Brain microvascular endothelial cell (primary cell): ENCODE measurements at regions not wholly inside any gene's neighbourhood (a gene's known extent, or its start where the extent isn't known, plus 50 kb on each side); places are given as distances from the start of the nearest gene placed in this dataset.

Source experiments
- DNase-seq: peaks from one replicate; pipeline ENCODE4 v3.0.0-alpha.2; 2020
- H3K27ac ChIP-seq: fragments of 250-450 bp; sonication (Bioruptor Pico); 2 replicates; pipeline ENCODE4 v1.5.1; 2020; ENCODE audit warnings: mild to moderate bottlenecking, moderate library complexity
- H3K27me3 ChIP-seq: fragments of 250-450 bp; sonication (Bioruptor Pico); replicated peaks from 2 replicates; pipeline ENCODE4 v1.5.1; 2020; ENCODE audit warnings: mild to moderate bottlenecking
- H3K36me3 ChIP-seq: fragments of 250-450 bp; sonication (Bioruptor Pico); replicated peaks from 2 replicates; pipeline ENCODE4 v1.5.1; 2020; ENCODE audit warnings: mild to moderate bottlenecking
- H3K4me3 ChIP-seq: 2 replicates; pipeline ENCODE4 v1.5.1; 2011; ENCODE audit warnings: low read depth, mild to moderate bottlenecking, control low read depth, low read length, moderate library complexity
- in situ Hi-C: cut with HindIII; loops from 2 replicates; pipeline ENCODE4 v1.10.0; 2017; ENCODE audit warnings: low sequenced_read_pairs, low pct_ligation_motif_present
- TF ChIP-seq, protein P1 (sequence below): IDR thresholded peaks from 2 replicates; pipeline ENCODE4 v1.5.1; 2011; ENCODE audit warnings: low read depth, mild to moderate bottlenecking, moderate library complexity, low read length, control low read depth, inconsistent platforms; ENCODE audit errors: missing control alignments

DNA sequence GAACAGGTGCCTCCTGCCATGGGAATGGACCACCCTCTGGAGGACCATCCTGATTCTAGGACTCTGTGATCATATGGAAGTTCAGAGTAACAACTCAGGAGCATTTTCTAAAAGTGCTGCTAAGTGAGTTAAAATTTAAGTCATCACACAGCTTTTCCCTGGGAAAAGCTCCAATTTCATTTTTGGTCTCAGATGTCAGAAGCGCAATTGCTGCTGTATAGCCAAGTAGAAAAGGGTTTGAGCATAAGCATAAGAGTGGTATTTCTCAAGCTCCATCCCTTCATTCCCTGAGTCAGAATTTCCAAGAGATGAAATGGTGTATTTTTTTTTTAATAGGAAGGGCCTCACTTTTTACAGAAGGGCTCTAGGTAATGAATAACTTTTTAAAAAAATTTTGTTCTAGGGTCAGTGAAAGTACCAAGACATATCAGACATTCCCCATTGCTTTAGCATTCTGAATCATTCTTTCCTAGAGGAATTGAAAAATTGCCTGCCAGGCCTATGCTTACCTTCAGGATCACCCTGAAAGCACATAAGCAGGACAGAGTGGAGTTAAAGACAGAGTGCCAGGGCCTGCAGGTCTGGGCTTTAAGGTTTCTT lies 564.5 kb upstream of the ISX start:
- in situ Hi-C loops = no loop called here
- DNase-seq = no peak
- TF ChIP-seq, protein P1, sequence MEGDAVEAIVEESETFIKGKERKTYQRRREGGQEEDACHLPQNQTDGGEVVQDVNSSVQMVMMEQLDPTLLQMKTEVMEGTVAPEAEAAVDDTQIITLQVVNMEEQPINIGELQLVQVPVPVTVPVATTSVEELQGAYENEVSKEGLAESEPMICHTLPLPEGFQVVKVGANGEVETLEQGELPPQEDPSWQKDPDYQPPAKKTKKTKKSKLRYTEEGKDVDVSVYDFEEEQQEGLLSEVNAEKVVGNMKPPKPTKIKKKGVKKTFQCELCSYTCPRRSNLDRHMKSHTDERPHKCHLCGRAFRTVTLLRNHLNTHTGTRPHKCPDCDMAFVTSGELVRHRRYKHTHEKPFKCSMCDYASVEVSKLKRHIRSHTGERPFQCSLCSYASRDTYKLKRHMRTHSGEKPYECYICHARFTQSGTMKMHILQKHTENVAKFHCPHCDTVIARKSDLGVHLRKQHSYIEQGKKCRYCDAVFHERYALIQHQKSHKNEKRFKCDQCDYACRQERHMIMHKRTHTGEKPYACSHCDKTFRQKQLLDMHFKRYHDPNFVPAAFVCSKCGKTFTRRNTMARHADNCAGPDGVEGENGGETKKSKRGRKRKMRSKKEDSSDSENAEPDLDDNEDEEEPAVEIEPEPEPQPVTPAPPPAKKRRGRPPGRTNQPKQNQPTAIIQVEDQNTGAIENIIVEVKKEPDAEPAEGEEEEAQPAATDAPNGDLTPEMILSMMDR = no peak
- Histone ChIP-seq H3K27me3 (no peaks in the 10 kb centered on the region), H3K36me3 (no peaks in the 10 kb centered on the region), H3K4me3 (no peak overlapping the region), H3K27ac (no peak overlapping the region)

DNA sequence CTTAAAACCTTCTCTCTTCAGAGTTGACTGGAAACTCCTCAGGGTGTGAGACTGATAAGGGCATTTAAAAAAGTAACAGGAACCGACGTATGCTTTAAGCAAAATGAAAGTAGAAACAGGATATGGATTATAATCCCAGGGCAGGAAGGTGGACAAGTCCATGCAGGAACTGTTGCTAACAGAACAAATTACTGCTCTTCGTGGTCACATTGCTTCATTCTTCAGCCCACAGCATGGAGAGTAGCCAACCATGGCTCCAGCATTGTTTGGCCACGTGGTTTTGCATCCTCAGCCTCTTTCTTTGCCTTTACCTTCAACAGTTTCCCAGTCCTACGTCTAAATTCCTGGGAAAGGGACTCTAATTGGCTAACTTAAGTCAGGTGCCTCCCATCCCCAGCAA lies 563.1 kb upstream of the ISX start:
- no peak for DNase-seq
- H3K4me3 ChIP-seq = no peak overlapping the region
- no peak overlapping the region for H3K27ac ChIP-seq
- TF ChIP-seq, protein P1 = no peak
- H3K36me3 ChIP-seq = no peaks in the 10 kb centered on the region
- no peaks in the 10 kb centered on the region for H3K27me3 ChIP-seq
- in situ Hi-C loops = no loop called here

GRCh38 chr22:34508797-34509196 lies 557.2 kb upstream of the ISX start:
- in situ Hi-C loops = no loop called here
- H3K27ac ChIP-seq = no peak overlapping the region
- no peaks in the 10 kb centered on the region for H3K27me3 ChIP-seq
- DNase-seq = no peak
- TF ChIP-seq, protein P1 = no peak
- H3K36me3 ChIP-seq = no peaks in the 10 kb centered on the region
- no peak overlapping the region for H3K4me3 ChIP-seq

DNA sequence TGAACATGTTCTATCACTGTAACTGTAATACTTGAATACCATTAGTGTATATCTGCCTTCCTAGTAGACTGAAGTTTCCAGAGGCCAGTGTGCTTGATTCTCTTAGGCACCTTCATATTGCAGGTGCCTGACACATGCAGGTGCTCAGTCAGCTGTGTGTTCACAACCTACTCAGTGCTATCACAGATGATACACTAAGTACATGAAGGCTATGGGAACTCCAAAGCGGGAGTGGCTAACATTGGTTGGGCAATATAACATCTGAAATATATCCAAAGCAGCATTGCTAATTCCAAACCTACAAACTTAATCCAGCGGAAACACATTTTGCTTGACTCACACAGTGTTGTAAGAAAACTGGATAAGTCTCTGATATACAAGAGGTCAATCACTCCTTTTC lies 539.3 kb upstream of the ISX start:
- TF ChIP-seq, protein P1 = no peak
- H3K27ac ChIP-seq = no peak overlapping the region
- no peaks in the 10 kb centered on the region for H3K36me3 ChIP-seq
- in situ Hi-C loops = no loop called here
- H3K27me3 ChIP-seq = no peaks in the 10 kb centered on the region
- no peak for DNase-seq
- no peak overlapping the region for H3K4me3 ChIP-seq

GRCh38 chr22:34534101-34534500 lies 531.9 kb upstream of the ISX start:
- in situ Hi-C loops = no loop called here

More at GRCh38 chr22:34534101-34534500, 531.9 kb upstream of the ISX start:
- H3K27ac ChIP-seq = no peak overlapping the region
- TF ChIP-seq, protein P1 = no peak
- no peak overlapping the region for H3K4me3 ChIP-seq
- no peaks in the 10 kb centered on the region for H3K27me3 ChIP-seq
- no peak for DNase-seq
- H3K36me3 ChIP-seq = no peaks in the 10 kb centered on the region
